ENCODE measurements at regions not wholly inside any gene's neighbourhood (a gene's known extent, or its start where the extent isn't known, plus 50 kb on each side); places are given as distances from the start of the nearest gene placed in this dataset.

- TF ChIP-seq YY1 (IDR thresholded peaks at IDR 0.05; ENCODE audit: insufficient read depth, insufficient read length) (no peak), ZNF274 (IDR thresholded peaks at IDR 0.05; ENCODE audit: low read depth, low read length) (no peak)
Observed at GRCh38 chr1:30511106-30511505, 212.3 kb downstream of the MATN1 start.

Measured in NT2/D1 (cell line).